ENCODE measurements at regions not wholly inside any gene's neighbourhood (a gene's known extent, or its start where the extent isn't known, plus 50 kb on each side); places are given as distances from the start of the nearest gene placed in this dataset.

DNA sequence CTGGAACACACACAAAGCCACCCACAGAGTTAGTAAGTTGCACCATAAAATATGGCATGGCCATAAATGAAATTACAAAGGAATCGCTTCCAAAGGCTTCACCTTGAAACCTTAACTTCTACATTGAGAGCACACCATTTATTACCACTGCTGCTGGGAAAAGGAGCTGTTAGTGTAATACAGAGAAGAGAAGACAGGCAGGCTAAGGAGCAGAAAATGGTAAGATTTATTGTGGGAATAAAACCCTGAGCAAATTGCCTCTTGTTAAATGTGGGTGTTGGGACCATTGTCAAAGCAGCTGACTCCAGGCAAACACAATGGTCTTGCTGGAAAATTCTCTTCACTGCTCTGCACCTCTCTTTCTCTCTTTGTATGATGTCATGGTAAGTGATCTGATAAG is 79.2 kb upstream of the NHS start:
- Mint-ChIP-seq H3K27ac (no peak overlapping the region), H3K36me3 (ENCODE audit: insufficient read depth in 1 of 3, low read depth in 3 of 3) (no peaks in the 10 kb centered on the region), H3K9me3 (no peaks in the 10 kb centered on the region), H3K4me3 (no peak overlapping the region), H3K27me3 (ENCODE audit: low read depth) (no peaks in the 10 kb centered on the region; the same call in 1 of the 2 replicates), H3K4me1 (peaks cover 15 to 22% of the 10 kb centered on the region in 2 experiments)
- H2BK12ac ChIP-seq (ENCODE audit: insufficient read length, low read depth, low read length) = no peak overlapping the region
- H3T11ph ChIP-seq (ENCODE audit: low read length) = no peak overlapping the region
- no CpG with 5 or more reads among the region's 1 CpG for WGBS (ENCODE audit: extremely low coverage, insufficient read length, low lambda C conversion rate)
- no peak overlapping the region for H3K56ac ChIP-seq (ENCODE audit: insufficient read length, low read depth, low read length)
- no peak overlapping the region for H2BK5ac ChIP-seq (ENCODE audit: insufficient read length, low read length)
- H3K4me2 ChIP-seq (ENCODE audit: insufficient read depth, insufficient read length, low read length) = no peak overlapping the region
- no peak overlapping the region for H3K27ac ChIP-seq (ENCODE audit: insufficient read length, low read depth, low read length)
- no peak overlapping the region for H4K5ac ChIP-seq (ENCODE audit: insufficient read length, low read depth, low read length)
- no peak overlapping the region for H4K8ac ChIP-seq (replicated peaks; ENCODE audit: insufficient read length, low read depth, low read length)
- TF ChIP-seq, protein P1, sequence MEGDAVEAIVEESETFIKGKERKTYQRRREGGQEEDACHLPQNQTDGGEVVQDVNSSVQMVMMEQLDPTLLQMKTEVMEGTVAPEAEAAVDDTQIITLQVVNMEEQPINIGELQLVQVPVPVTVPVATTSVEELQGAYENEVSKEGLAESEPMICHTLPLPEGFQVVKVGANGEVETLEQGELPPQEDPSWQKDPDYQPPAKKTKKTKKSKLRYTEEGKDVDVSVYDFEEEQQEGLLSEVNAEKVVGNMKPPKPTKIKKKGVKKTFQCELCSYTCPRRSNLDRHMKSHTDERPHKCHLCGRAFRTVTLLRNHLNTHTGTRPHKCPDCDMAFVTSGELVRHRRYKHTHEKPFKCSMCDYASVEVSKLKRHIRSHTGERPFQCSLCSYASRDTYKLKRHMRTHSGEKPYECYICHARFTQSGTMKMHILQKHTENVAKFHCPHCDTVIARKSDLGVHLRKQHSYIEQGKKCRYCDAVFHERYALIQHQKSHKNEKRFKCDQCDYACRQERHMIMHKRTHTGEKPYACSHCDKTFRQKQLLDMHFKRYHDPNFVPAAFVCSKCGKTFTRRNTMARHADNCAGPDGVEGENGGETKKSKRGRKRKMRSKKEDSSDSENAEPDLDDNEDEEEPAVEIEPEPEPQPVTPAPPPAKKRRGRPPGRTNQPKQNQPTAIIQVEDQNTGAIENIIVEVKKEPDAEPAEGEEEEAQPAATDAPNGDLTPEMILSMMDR (conservative IDR thresholded peaks at IDR 0.05) = no peak
- H2AFZ ChIP-seq (ENCODE audit: low read length) = no peak overlapping the region
- H2AK5ac ChIP-seq (ENCODE audit: insufficient read length, low read length) = no peak overlapping the region
- H3K27me3 ChIP-seq (ENCODE audit: insufficient read depth, low read length) = no peaks in the 10 kb centered on the region
- peaks cover 5% of the 10 kb centered on the region; the same call in 1 of the 2 replicates for H3K4me1 ChIP-seq (ENCODE audit: insufficient read depth, low read length)
- no peaks in the 10 kb centered on the region for H3K23me2 ChIP-seq (ENCODE audit: insufficient read length, low read depth, low read length, poor library complexity, severe bottlenecking)
- no peak overlapping the region for H3K23ac ChIP-seq (ENCODE audit: insufficient read length, low read depth, low read length)
- H3K9me3 ChIP-seq (ENCODE audit: control insufficient read depth, low read depth, low read length) = no peaks in the 10 kb centered on the region
- no peak overlapping the region for H2BK15ac ChIP-seq (ENCODE audit: low read depth, low read length)
- H4K91ac ChIP-seq (ENCODE audit: insufficient read length, low read depth, low read length) = no peak overlapping the region
- H2BK20ac ChIP-seq (ENCODE audit: low read depth, low read length, poor library complexity, severe bottlenecking) = no peak overlapping the region
- no peak for DNase-seq
- no peaks in the 10 kb centered on the region for H4K20me1 ChIP-seq (ENCODE audit: control insufficient read depth, insufficient read depth, insufficient read length)
- H2BK120ac ChIP-seq (ENCODE audit: low read depth, low read length, poor library complexity, severe bottlenecking) = no peak overlapping the region
- H3K9ac ChIP-seq (ENCODE audit: extremely low read depth, insufficient read length, low read length) = no peak overlapping the region
- no peak overlapping the region for H3K4ac ChIP-seq (ENCODE audit: low read depth, low read length)
- no peaks in the 10 kb centered on the region for H3K79me2 ChIP-seq (ENCODE audit: insufficient read depth, low read length)
- no peak overlapping the region for H3K14ac ChIP-seq (ENCODE audit: insufficient read depth, low read length)
- no peak overlapping the region for H3K18ac ChIP-seq (ENCODE audit: insufficient read length, low read depth, low read length)
- no peaks in the 10 kb centered on the region for H3K79me1 ChIP-seq (ENCODE audit: insufficient read depth, low read depth, low read length, poor library complexity, severe bottlenecking)

Data from H9 (cell line).